GM19238 (cell line): ENCODE measurements at regions not wholly inside any gene's neighbourhood (a gene's known extent, or its start where the extent isn't known, plus 50 kb on each side); places are given as distances from the start of the nearest gene placed in this dataset.
"Not testable (repeated sequence)": the region's sequence is repeated elsewhere in the genome, so short reads cannot be mapped to it uniquely, and the experiment has no call there.

Experiments used
- DNase-seq: peaks from one replicate; pipeline ENCODE4 v3.0.0; 2011; ENCODE audit warnings: low spot score; ENCODE audit not compliant: insufficient read length

- not testable (repeated sequence) for DNase-seq
Measured at GRCh38 chr7:65613644-65614289, 240.1 kb downstream of the ZNF92 start.

- DNase-seq = not testable (repeated sequence)
Measured at GRCh38 chr7:65616111-65616510, 242.5 kb downstream of the ZNF92 start.

GRCh38 chr7:65620216-65620615 lies 246.6 kb downstream of the ZNF92 start:
- not testable (repeated sequence) for DNase-seq

DNA sequence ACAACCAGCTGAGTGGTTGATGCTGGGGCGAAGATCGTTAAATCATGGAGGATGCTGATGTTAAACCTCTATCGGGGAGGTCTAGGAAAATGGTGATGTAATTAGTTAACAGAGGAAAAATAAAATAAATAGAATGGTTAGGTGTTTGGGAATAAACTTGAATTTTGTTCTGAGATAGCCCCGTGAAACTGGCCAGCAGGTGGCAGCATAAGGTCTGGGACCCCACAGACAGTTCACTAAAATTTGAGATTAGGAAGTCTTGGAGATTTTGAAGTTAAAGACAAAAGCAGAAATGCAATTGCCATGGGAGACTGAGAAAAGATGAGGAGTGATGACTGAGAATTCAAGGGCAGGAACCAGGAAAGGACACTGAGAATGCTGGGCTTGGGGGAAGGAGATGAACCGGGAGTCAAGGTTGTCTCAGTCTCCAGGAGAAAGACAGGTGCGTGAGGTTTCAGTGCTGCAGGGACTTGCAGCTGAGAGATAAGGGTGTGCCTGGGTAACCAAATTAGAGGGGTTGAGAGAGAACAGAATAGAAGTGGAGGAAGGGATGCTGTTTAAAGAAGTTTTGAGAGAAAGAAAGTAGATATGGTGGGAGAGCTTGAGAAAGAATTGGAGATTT lies 248.0 kb downstream of the ZNF92 start:
- DNase-seq = not testable (repeated sequence)

GRCh38 chr7:65631236-65631635 lies 241.6 kb upstream of the VKORC1L1 start:
- not testable (repeated sequence) for DNase-seq

DNA sequence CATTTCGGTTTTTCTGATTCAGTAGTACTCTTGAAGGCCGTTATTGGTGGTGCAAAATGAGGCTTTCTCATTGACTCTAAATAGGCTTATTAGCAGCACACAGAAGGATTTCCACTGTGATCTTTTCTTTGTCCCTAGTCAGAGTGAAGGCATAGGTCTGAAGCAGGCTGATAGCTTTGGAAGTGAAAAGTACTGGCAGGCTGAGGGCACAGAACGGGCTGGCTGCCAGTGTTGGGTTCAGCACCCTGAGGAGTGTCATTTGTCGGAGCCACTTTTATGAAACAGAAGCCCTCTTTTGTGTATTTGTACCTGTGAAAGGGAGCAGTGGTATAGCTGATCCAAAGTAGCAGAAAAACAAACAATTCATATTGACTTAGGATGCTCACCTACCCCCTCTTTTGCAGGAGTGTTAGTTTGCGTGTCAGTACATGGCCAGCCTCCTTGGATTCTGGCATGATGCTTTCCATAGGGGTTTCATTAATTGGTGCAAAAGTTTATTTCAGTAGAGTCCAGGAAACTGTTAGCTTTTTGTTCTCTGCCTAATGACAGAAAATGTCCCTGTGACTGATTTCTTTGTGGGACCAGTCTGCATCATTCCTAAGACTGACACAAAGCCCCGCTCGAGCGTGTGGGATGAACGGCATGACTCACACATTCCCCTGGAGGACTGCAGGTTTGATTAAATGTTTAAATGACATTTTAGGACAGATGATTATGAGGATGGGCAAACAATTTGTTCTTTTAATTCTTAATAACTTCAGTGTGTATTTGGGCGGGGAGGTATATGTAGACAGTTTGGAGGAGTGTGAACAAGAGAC lies 239.1 kb upstream of the VKORC1L1 start:
- not testable (repeated sequence) for DNase-seq

- not testable (repeated sequence) for DNase-seq
Measured at GRCh38 chr7:65638918-65639317, 234.0 kb upstream of the VKORC1L1 start.

DNA sequence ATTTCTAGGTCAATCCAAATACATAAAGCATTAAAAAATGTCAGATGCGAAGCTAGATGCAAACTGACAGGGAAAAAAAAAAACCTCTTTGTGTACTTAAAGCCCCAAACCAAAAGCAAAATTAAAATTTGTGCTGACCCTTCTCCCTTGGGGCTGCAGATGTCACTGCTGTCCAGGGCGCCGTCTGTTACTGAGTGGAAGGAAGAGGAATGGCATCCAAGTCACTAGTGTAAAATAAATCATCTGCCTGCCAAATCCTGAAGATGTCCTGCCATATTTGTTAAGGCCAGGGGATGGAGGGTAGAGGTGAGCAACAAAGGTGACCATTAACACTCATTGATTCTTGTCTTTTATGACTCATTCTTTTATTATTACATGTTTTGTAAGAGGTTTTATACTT lies 233.2 kb upstream of the VKORC1L1 start:
- not testable (repeated sequence) for DNase-seq

- not testable (repeated sequence) for DNase-seq
Measured at GRCh38 chr7:65643498-65643897, 229.4 kb upstream of the VKORC1L1 start.

GRCh38 chr7:65647153-65647964 lies 225.5 kb upstream of the VKORC1L1 start:
- not testable (repeated sequence) for DNase-seq

GRCh38 chr7:65651174-65651573 lies 221.7 kb upstream of the VKORC1L1 start:
- not testable (repeated sequence) for DNase-seq

DNA sequence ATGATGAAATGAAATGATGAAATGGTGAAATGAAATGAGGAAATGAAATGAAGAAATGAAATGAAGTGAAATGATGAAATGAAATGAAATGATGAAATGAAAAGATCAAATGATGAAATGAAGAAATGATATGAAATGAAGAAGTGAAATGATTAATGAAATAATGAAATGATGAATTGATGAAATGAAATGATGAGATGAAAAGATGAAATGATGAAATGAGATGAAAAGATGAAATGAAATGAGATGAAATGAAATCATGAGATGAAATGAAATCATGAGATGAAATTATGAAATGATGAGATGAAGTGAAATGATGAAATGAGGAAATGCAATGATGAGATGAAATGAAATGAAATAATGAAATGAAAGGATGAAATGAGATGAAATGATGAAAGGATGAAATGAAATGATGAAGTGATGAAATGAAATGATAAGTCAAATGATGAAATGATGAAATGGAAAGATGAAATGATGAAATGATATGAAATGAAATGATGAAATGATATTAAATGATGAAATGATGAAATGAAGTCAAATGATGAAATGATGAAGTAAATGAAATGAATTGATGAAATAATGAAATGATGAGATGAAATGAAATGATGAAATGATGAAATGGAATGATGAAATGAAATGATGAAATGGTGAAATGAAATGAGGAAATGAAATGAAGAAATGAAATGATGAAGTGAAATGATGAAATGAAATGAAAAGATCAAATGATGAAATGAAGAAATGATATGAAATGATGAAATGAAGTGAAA lies 220.9 kb upstream of the VKORC1L1 start:
- DNase-seq = not testable (repeated sequence)

GRCh38 chr7:65652669-65653068 lies 220.2 kb upstream of the VKORC1L1 start:
- DNase-seq = not testable (repeated sequence)

GRCh38 chr7:65656494-65657188 lies 216.2 kb upstream of the VKORC1L1 start:
- DNase-seq = not testable (repeated sequence)

GRCh38 chr7:65683362-65683761 lies 189.5 kb upstream of the VKORC1L1 start:
- not testable (repeated sequence) for DNase-seq

DNA sequence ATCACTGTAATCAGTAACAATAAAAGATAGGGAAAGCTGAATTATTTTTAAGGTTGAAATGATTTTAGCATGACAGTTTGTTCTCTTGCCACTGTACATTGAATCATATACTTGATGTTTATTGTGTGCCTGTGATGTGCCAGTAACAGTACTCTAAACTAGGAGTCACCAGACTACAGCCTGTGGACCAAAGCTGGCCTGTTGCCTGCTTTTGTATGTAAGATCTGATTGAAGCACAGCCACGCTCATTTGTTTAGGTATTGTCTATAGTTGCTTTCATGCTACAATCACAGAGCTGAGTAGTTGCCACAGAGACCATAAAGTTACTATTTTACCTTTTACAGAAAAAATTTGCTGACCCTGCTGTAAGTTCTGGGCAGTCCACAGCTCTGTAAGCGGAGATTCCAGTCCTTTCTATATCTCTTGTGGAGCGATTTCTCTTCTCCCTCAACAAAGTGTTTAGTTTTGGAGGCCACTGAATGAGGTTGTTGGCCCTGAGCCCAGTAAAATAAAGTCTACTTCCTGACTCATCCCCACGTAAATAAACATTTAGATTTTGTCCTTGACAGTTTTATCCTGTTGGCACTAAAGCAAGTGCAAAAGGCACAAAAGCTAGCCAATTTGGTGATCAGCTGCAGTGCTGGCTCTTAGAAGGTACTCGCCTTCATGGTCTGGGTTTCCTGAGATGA lies 173.7 kb upstream of the VKORC1L1 start:
- DNase-seq = not testable (repeated sequence)

DNA sequence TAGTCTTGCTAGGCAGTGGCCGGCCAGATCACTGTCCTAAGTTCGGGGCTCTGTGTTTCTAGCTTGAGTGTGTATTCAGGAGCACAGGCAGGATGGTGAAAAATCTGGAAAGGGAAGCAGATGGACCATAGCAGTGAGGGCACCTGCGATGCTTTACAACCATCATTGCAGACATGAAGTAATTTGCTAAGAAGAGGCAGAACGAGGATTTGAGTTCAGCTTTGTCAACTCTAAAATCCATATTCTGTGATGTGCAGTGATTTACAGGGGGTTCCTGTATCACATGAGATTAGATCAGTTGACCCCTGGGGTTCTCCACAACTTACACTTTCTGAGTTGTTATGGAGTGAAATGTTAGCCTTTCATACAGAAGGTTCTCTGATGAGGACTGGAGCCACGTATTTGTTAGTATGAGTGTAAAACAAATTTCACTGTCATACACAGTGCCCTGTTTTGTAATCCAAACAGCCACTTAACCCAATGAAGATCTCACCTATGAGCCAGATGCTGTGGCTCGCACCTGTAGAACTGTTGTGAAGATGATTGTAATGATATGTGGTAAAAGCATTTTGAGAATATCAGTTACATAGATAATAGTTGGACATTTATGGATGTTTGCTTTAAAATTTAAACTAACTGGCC lies 173.0 kb upstream of the VKORC1L1 start:
- not testable (repeated sequence) for DNase-seq

DNA sequence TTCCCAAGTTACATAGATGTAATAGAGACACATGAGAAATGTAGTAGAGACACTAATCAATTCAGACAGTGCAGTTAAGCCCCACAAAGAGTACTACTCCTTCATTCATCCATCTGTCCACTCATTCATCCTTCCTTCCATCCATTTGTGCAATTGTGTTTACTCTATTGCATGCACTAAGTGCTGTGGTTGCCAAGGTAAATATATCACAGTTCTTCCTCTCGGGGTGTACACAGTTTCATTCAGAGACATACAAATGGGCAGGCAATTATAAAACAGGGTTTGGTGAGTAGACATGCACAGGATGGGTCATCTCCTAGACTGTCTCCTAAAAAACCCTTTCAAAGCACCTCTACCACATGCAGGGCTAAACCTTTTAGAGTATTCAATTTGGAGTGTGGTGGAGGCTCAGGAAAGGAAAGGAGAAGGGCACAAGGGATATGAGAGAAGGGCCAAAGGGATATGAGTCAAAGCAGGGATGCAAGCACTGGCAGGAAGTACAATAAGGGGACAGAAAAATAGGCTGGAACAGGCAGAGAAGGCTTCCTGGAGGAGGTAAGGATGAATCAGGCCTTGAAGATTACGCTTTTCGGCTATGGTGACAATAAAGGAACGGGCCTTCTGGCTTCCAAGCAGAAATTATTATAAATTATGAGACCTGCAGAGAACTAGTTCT lies 153.6 kb upstream of the VKORC1L1 start:
- not testable (repeated sequence) for DNase-seq
